ENCODE measurements at regions not wholly inside any gene's neighbourhood (a gene's known extent, or its start where the extent isn't known, plus 50 kb on each side); places are given as distances from the start of the nearest gene placed in this dataset.

GRCh38 chr20:55730321-55730720, 275.0 kb downstream of the CBLN4 start:
- TF ChIP-seq, protein P1, sequence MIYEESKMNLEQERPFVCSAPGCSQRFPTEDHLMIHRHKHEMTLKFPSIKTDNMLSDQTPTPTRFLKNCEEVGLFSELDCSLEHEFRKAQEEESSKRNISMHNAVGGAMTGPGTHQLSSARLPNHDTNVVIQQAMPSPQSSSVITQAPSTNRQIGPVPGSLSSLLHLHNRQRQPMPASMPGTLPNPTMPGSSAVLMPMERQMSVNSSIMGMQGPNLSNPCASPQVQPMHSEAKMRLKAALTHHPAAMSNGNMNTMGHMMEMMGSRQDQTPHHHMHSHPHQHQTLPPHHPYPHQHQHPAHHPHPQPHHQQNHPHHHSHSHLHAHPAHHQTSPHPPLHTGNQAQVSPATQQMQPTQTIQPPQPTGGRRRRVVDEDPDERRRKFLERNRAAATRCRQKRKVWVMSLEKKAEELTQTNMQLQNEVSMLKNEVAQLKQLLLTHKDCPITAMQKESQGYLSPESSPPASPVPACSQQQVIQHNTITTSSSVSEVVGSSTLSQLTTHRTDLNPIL (CRISPR knock-in tag; IDR thresholded peaks at IDR 0.05; ENCODE audit: low read depth), result no peak
- TF ChIP-seq ZFP30 (CRISPR knock-in tag; IDR thresholded peaks at IDR 0.05) (no peak), TOX (CRISPR knock-in tag; IDR thresholded peaks at IDR 0.05; ENCODE audit: borderline replicate concordance) (no peak), ZC3H10 (CRISPR knock-in tag; IDR thresholded peaks at IDR 0.05) (no peak), ARNTL (CRISPR knock-in tag; IDR thresholded peaks at IDR 0.05; ENCODE audit: borderline replicate concordance, low read depth) (no peak), BACH2 (CRISPR knock-in tag; IDR thresholded peaks at IDR 0.05; ENCODE audit: borderline replicate concordance) (no peak)

All from SK-N-SH treated with all-trans-retinoic acid at 6 μM for 48 hours (cell line).